Stimulated activated CD4-positive, alpha-beta T cell treated with anti-CD3 and anti-CD28 coated beads, Interleukin-4, amount 100 ng/mL, for 4 hours (primary cell): ENCODE measurements at regions not wholly inside any gene's neighbourhood (a gene's known extent, or its start where the extent isn't known, plus 50 kb on each side); places are given as distances from the start of the nearest gene placed in this dataset.
"Not testable (repeated sequence)": the region's sequence is repeated elsewhere in the genome, so short reads cannot be mapped to it uniquely, and the experiment has no call there.

Experiments used
- DNase-seq, 2 experiments: peaks; one replicate each; pipeline ENCODE4 v3.0.0-alpha.2; 2020

DNA sequence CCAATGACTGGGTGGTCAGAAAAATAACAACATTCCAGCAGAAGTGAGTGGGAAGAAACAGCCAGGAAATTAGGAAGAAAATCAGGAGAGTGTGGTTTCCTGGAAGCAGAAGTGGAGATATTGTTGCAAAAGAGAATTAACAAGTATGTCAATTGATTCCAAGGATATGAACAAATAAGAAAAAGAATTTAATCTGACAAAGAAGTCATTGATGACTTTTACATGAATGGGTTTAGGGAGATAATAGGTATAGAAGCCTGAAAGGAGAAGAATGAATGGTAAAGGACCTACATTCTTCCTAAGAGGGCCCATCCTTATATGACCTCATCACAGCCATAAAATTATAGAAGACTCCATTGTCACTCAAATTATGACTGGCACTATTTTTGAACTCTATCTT lies 1440.1 kb downstream of the OTOL1 start:
- no peak for DNase-seq

DNA sequence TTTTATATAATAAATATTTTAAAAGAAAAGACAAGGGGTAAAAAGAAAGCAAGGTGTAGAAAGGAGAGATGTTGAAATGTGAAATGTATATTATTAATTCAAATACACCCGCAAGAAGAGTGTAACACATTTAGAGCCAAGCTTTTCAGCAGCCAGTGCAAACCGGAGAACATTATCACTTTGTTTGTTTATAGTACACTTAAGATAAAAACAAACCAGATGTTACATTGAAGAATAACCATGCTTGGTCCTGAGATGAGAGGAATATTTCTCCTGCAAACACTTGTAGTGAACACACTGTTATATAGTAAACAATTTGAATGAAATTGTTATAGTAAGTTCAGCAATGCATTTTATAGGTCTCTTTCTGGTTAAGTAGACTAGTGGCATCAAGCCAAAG lies 1441.5 kb downstream of the OTOL1 start:
- DNase-seq, result no peak

DNA sequence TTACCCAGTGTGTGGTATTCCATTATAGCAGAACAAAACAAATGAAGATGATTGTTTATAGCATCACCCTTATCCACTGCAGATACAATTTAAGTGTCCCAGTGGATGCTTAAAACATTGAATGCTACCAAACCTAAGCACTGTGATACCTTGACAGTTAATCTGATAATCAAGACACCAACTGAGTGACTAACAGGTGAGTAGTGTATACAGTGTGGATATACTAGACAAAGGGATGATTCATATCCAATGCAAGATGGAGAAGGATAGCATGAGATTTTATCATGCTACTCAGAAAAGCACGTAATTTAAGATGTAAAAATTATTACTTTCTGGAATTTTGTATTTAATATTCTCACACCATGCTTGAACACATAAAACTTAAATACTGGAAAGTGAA lies 1449.0 kb downstream of the OTOL1 start:
- DNase-seq, result no peak

DNA sequence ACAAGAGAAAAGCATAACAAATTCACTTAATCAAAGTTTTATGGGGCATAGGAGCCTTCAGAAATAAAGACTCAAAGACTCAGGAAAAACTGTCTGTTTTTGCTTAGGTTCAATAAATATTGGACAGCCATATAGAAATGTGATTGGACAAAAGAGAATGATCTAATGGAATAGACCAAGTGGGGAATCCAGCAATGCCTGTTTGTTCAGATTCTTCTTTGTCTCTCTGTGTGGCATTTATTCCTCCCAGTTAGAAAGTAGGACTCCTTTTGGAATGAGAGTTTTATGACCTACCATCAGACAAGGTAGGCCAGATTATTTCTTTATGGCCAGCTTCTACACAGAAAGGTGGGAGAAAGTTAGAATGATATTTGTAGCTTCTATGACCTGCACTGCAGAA lies 1460.1 kb downstream of the OTOL1 start:
- no peak for DNase-seq

DNA sequence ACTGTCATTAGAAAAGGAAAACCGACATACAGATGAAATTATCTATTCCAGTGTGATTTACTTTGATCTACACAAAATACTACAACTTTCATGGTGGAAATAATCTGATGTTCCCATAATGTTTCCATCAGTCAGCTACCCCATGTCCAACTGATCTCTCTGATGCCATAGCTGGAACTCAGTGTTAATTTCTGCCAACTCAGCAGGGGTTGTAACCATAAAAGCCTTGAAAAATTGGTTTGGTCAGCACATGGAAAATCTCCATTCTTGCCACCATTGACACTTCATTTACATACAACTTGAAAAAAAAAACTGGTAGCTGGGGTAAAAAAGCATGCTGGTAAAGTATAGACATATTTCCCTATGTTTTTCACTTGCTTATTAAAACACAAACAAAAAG lies 1463.7 kb downstream of the OTOL1 start:
- DNase-seq, result no peak

DNA sequence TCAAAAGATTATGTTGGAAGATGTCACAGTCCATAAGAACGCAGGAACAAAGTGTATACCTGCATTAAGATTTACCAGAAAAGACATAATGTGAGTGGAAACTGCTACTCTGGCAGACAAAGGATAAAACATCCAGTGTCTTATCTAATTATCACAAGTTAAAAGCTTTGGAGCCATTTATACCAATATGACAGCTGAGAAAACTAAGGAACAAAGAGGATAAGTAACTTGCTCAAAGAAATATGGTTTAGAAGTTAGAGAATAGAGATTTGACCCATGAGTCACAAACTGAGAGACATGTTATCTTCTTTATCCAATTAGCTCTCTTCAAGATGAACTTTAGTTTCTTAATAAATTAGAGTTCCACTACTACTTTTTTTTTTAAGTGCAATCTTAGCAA lies 1473.7 kb downstream of the OTOL1 start:
- no peak for DNase-seq

DNA sequence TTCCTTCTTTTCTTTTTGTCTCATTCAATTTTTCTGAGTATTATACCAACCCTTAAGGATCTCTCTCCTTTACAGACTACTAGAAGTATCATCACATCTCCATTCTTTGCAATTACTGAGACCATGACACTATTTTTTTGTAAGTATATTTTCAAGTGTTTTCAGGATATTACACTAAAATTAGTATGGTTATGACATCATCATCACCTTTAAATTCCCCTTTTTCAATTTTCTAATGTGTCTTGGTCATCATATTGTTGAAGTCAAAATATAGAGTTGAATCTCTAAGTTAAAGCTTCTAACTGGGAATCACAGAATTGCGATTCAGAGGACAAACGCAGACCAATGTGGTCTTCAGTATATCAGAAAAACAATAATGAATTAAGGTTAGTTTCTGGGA lies 1475.1 kb downstream of the OTOL1 start:
- no peak for DNase-seq

DNA sequence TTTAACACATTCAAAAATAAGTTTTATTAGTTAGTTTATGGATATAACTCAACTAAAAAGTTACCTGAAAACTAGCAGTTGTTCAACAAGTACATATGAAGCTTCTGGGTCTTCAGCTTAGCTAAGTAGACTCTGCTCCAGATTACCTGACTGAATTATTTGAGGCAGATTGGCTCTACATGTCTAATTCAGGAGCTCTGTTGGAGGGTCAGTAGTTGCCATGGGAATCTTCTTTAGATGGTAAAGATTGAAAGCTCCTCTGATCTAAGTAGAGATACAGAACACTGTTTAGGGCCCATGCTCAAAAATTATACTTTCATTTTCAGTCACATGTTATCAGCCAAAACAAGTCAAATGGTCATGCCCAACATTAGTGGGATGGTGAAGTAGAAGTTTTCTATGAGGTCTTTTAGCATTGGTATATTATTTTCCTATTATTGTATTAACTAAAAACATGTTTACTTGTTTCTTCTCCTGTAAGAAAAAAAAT lies 1476.9 kb downstream of the OTOL1 start:
- DNase-seq, result no peak

DNA sequence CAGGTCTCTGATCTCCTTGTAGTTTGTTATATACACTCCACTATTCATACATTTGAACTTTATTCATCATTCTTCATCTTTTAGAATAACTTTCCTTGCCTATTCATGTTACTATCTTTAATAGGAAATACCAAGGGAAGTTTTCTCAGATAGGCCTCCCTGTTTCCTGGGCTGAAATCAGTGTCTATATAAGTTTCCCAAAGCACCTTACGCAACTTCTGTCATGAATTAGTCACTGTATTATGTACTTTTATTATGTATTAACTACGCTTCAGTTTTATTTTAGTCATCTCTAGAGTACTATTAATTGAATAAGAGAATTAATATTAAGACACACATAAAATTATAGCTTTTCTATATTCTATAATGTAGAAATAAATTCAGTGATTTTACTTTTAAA lies 1481.5 kb downstream of the OTOL1 start:
- DNase-seq, result no peak

DNA sequence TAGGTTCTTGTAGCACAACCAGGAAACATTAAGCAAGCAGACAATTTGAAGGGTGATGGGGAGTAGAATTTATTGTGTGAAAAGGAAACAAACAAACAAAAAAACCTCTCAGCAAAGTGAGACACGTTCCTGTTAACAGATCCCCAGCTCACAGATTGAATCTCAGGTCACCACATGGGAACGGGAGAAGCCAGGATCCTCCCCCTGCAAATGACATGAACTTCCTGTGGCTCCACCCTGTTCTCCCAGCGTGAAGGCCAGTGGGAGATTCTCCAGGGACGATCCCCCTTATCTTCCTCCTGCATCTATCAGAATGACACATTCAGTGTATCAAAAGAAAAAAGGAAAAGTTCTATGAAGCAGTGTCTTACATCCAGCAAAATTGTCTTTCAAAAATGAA lies 1488.1 kb downstream of the OTOL1 start:
- no peak for DNase-seq

DNA sequence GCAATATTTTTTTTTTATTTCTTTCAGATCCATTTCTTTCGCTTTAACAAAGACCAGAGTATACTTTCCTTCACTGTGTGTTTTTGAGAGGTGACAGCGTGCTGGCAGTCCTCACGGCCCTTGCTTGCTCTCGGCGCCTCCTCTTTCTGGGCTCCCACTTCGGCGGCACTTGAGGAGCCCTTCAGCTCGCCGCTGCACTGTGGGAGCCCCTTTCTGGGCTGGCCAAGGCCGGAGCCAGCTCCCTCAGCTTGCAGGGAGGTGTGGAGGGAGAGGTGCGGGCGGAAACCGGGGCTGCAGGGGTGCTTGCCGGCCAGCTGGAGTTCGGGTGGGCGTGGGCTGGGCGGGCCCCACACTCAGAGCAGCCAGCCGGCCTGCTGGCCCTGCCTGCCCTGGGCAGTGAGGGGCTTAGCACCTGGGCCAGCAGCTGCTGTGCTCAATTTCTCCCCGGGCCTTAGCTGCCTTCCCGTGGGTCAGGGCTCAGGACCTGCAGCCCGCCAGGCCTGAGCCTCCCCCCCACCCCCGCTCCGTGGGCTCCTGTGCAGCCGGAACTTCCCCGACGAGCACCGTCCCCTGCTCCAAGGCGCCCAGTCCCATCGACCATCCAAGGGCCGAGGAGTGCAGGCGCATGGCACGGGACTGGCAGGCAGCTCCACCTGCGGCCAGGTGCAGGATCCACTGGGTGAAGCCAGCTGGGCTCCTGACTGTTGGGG lies 1490.6 kb downstream of the OTOL1 start:
- not testable (repeated sequence) for DNase-seq

DNA sequence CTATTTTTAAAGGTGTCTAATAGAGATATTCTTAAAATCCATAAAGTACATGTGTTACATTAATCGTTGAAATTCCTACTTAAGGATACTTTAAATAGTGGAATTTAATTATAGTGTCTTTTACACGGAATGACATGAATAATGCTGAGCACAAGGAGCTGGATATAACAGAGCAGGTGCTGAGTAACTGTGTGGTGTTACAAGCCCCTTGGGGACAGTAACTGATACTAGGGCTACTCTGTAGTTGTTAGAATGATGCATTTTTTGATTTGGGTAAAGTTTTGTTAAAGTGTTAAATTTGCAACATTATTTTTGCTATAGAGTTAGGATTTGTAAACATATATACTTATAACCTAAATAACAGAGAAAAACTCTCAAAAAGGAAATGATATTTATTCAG lies 1496.1 kb downstream of the OTOL1 start:
- DNase-seq, result no peak

DNA sequence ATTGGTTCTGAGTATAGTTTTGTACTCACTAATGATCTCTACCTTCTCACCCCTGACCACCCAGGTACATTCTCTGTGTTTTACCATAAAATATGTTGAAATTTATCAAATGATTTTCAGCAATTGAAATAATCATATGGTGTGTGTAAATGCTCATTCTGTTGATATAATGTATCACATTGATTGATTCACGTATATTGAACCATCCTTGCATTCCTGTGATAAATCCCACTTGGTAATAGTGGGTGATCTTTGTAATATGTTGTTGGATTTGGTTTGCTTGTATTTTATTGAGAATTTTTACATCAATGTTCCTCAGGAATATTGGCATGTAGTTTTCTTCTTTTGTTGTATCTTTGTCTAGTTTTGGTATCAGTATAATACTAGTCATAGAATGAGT lies 1497.6 kb downstream of the OTOL1 start:
- DNase-seq, result no peak

DNA sequence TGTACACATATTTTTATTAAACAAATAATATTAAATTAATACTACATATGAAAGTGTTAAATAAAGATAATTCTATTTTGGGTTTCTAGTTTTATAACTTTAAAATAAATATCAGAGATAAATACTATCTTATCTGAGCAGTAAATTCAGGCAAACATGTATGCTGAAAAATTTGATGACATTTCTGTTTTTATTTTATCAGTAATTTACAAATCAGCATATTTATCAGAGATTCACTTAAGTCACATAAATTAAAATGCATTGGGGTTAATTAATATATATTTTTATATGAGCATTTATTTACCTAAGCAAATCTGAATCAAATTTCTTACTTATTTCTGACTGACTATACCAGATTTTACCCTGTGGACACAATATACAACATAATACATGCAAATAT lies 1499.8 kb downstream of the OTOL1 start:
- no peak for DNase-seq

DNA sequence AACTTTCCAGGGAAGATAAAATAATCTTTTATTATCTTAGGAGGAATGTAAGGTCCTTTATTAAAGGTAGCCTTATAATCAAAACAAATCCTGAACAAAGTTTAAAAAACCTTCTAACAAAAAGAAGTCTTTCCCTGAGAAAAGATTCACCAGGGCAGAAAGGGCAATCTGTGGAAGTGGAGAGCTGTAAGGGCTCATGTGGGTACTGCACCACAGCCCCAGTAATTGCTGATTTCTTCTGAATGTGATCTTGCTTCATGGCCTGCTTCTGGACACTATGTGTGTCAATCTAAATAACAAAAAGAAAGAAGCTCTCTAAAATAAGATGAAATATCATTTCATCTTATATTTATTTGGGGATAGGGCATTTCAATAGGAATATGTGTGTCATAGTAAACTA lies 1501.6 kb downstream of the OTOL1 start:
- no peak for DNase-seq

DNA sequence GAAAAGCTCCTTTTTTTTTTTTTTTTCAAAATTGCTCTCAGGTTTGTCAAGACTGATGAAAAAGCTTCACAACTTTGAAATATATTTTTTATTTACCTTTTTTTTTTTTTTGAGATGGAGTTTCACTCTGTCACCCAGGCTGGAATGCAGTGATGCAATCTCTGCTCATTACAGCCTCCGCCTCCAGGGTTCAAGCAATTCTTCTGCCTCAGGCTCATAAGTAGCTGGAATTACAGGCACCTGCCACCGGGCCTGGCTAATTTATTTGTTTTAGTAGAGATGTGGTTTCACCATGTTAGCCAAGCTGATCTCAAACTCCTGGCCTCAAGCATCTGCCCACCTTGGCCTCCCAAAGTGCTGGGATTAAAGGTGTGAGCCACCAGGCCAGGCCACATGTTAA lies 1515.0 kb downstream of the OTOL1 start:
- no peak for DNase-seq

DNA sequence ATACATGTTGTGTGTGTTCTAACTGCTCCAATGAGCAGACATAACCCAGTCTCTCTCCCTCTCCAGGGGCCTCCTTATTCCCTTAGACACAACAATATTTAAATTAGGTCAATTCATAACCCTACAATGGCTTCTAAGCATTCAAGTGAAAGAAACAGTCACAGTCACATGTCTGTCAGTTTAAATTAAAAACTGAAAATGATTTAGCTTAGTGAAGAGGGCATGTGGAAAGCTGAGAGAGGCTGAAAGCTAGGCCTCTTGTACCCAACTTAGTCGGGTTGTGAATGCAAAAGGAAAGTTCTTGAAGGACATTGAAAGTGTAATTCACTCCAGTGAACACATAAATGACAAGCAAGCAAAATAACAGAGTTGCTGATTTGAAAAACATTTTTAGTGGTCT lies 1519.6 kb downstream of the OTOL1 start:
- DNase-seq, result no peak

DNA sequence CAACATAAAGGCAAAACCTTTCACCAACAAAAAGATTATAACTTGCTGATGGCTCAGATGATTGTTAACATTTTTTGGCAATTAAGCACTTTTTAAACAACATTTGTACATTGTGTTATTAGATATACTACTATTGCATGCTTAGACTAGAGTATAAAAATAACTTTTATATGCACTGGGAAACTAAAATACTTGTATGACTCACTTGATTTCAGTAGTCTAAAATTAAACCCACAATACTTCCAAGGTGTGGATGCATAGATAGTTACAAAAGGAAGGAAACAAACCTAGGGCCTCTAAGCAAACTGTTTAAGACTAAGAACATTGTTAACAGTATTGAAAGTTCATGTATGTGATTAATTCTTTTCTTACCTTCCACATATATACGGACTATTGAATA lies 1521.5 kb downstream of the OTOL1 start:
- no peak for DNase-seq

DNA sequence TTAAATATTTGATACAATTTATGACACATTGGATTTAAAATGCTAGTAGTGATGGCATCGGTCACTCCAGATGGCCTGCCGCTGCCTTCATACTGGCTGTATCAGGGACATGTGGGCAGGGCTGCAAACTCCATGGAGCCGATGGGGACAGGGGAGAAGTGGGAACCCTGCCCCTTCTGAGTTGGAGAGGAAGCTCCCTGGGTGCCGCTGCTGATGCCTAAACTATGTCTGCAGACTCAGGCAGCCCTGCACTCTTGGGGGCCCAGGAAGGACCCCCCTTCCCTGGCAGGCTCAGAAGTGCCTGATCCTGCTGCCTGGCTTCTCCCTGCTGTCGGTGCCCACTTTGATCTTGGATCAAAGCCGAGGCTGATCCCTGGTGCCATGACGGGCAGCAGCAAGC lies 1522.1 kb downstream of the OTOL1 start:
- no peak for DNase-seq

DNA sequence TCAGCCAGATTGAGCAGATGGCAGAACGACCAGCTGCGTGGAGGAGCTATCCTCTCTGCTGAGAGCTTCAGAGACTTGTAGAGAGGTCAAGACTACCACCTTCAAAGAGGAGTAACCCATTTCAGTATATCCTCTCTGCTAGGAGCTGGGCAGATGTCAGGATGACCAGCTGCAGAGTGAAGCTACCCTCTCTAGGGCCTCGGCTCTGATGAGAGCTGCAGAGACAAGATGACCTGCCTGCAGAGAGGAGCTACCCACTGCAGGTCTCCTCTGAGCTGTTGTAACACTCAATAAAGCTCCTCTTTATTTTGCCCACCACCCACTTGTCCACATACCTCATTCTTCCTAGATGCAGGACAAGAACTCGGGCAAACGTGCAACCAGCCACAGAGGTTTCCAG lies 1522.7 kb downstream of the OTOL1 start:
- DNase-seq, result no peak

DNA sequence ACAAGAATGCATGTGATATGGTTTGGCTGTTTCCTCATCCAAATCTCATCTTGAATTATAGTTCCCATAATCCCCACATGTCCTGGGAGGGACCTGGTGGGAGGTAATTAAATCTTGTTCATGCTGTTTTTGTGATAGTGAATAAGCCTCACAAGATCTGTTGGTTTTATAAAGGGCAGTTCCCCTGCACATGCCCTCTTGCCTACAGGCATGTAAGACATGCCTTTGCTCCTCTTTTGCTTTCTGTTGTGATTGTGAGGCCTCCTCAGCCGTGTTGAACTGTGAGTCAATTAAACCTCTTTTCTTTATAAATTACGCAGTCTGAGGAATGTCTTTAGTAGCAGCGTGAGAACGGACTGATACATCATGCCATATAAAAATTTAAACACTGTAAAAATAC lies 1537.0 kb downstream of the OTOL1 start:
- no peak for DNase-seq

DNA sequence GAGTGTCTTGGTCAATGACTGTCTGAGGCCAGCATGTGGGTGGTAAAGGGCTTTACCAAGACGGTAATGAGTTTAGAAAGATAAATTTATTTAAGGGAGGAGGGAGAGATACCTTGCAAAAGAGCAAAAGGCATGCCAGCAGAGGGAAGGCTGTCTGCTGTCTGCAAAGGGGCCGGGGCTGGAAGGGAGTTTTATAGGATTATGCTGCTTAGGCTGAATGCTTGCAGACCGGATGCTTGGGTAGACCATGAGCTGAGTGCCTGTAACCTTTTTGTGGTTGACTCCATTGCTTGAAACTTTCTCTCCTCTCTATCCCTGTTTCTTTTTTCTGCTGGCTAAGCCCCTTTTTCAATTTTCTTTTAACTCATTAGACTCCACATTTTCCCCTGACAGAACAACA lies 1543.0 kb downstream of the OTOL1 start:
- no peak for DNase-seq

DNA sequence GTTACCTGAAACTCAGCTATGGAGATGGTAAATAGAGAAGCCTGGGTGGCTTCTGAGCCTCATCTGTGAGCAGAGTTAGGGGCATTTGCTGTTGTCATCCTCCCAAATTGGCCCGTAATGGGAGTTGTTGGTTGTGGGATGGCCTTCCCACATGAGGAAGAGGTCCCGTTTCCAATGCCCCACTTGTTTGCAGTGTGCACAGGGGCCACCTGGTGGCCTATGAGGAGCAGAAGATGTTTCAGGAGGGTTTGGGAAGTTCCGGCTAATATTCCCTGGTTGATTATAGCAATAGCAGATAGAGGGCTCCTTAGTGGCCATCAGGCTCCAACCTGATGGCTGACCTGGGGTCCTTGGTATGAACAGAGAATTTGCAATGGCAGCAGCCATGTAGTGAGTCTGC lies 1546.5 kb downstream of the OTOL1 start:
- no peak for DNase-seq

DNA sequence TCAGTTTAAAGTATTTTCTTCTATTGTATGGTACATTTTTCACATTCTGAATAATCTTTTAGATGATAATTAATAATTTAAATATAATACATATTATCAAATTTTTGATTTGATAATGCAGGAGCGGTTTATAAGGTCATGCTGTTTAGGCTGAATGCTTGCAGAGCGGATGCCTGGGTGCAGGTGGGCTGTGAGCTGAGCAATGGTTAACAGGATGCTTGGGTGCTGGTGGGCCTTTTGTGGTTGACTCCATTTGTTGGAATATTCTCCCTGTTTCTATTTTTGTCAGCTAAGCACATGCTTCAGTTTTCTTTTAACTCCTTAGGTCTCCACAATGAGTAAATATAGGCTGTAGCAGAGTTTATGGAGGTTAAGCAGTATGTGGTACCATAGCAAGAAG lies 1549.3 kb downstream of the OTOL1 start:
- DNase-seq, result no peak

DNA sequence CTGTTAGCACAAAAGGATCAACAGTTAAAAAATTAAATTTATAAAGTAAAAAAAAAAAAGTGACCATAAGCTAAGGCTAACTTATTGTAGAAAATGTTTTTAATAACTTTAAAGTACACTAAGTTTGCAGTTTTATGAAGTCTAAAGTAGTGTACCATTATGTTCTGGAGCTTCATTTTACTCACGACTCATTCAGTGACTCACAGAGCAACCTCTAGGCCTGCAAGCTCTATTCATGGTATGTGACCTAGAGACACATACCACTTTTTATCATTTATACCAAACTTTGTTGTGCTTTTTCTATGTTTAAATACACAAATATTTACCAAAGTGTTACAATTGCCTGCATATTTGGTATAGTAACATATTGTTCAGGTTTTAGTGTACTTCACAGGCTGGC lies 1552.3 kb downstream of the OTOL1 start:
- DNase-seq, result no peak
